PFSK-1 (cell line): ENCODE measurements at regions not wholly inside any gene's neighbourhood (a gene's known extent, or its start where the extent isn't known, plus 50 kb on each side); places are given as distances from the start of the nearest gene placed in this dataset.

ENCODE experiments used
- POLR2AphosphoS5 ChIP-seq: IDR thresholded peaks from 2 replicates; pipeline ENCODE4 v1.6.1; 2012; ENCODE audit warnings: low read depth, mild to moderate bottlenecking, control low read depth, low read length, moderate library complexity
- REST ChIP-seq, 2 experiments: IDR thresholded peaks; 2 replicates each; pipeline versions ENCODE4 v1.6.1 to v1.8.0; 2011 to 2012; ENCODE audit warnings: low read depth in 2 of 2, low read length in 2 of 2, control low read depth in 1 of 2, inconsistent platforms in 1 of 2, mild to moderate bottlenecking in 1 of 2, moderate library complexity in 1 of 2; ENCODE audit not compliant: insufficient read depth in 1 of 2
- TAF1 ChIP-seq: IDR thresholded peaks from 2 replicates; pipeline ENCODE4 v1.6.1; 2012; ENCODE audit warnings: low read length, control low read depth, borderline replicate concordance; ENCODE audit not compliant: insufficient read depth

- TF ChIP-seq REST (IDR thresholded peaks at IDR 0.05; ENCODE audit: insufficient read depth in 1 of 2, low read depth in 2 of 2, low read length in 2 of 2): no peak
- no peak for TF ChIP-seq POLR2AphosphoS5
- no peak for TF ChIP-seq TAF1
These were observed 703.8 kb upstream of the RAB6C start for GRCh38 chr2:129275706-129276105.
